Parathyroid adenoma (tissue), 2 donors: ENCODE measurements at regions not wholly inside any gene's neighbourhood (a gene's known extent, or its start where the extent isn't known, plus 50 kb on each side); places are given as distances from the start of the nearest gene placed in this dataset.

Experiments used
- H2AFZ ChIP-seq: fragments of 300-600 bp; sonication (generic); one replicate; pipeline ENCODE4 v1.7.0; 2017; ENCODE audit warnings: antibody characterized with exemption, mild to moderate bottlenecking
- H3K27ac ChIP-seq: fragments of 300-600 bp; sonication (generic); one replicate; pipeline ENCODE4 v1.7.0; 2017
- H3K27me3 ChIP-seq: fragments of 300-600 bp; sonication (generic); one replicate; pipeline ENCODE4 v1.7.0; 2017; ENCODE audit warnings: low read length; ENCODE audit not compliant: control insufficient read depth, insufficient read depth
- H3K36me3 ChIP-seq: fragments of 300-600 bp; sonication (generic); one replicate; pipeline ENCODE4 v1.7.0; 2017; ENCODE audit warnings: low read length; ENCODE audit not compliant: control insufficient read depth, insufficient read depth
- H3K4me1 ChIP-seq: fragments of 300-600 bp; sonication (generic); one replicate; pipeline ENCODE4 v1.7.0; 2017; ENCODE audit warnings: control low read depth
- H3K4me2 ChIP-seq: fragments of 300-600 bp; sonication (generic); one replicate; pipeline ENCODE4 v1.7.0; 2017; ENCODE audit warnings: low read length
- H3K4me3 ChIP-seq: fragments of 300-600 bp; sonication (generic); one replicate; pipeline ENCODE4 v1.7.0; 2017; ENCODE audit warnings: low read depth, low read length
- H3K79me2 ChIP-seq: fragments of 300-600 bp; sonication (generic); one replicate; pipeline ENCODE4 v1.7.0; 2017; ENCODE audit warnings: control low read depth
- H3K9ac ChIP-seq: fragments of 300-600 bp; sonication (generic); one replicate; pipeline ENCODE4 v1.7.0; 2017; ENCODE audit warnings: mild to moderate bottlenecking
- H3K9me3 ChIP-seq: fragments of 300-600 bp; sonication (generic); one replicate; pipeline ENCODE4 v1.7.0; 2017; ENCODE audit warnings: low read length; ENCODE audit not compliant: control insufficient read depth
- CTCF ChIP-seq: fragments of 300-600 bp; sonication (generic); IDR thresholded peaks from one replicate; pipeline ENCODE4 v1.7.0; 2017; ENCODE audit warnings: antibody characterized with exemption, mild to moderate bottlenecking
- donor health status: primary hyperparathyroidism.

- H3K4me3 ChIP-seq, result no peak overlapping the region
- H2AFZ ChIP-seq, result no peak overlapping the region
- no peaks in the 10 kb centered on the region for H3K36me3 ChIP-seq
- H3K27ac ChIP-seq, result no peak overlapping the region
- H3K79me2 ChIP-seq, result no peaks in the 10 kb centered on the region
- peaks cover 37% of the 10 kb centered on the region for H3K4me1 ChIP-seq
- H3K4me2 ChIP-seq, result no peak overlapping the region
- H3K9ac ChIP-seq, result no peak overlapping the region
- no peaks in the 10 kb centered on the region for H3K27me3 ChIP-seq
- no peaks in the 10 kb centered on the region for H3K9me3 ChIP-seq
- peak; percentile 49 for TF ChIP-seq CTCF
Observed at GRCh38 chr5:9851458-9851857, 221.3 kb upstream of the TAS2R1 start.

- H3K4me1 ChIP-seq, result peaks cover 27% of the 10 kb centered on the region
- H3K27me3 ChIP-seq, result no peaks in the 10 kb centered on the region
- H3K79me2 ChIP-seq, result no peaks in the 10 kb centered on the region
- no peak overlapping the region for H3K27ac ChIP-seq
- H3K4me2 ChIP-seq, result no peak overlapping the region
- H2AFZ ChIP-seq, result no peak overlapping the region
- no peak overlapping the region for H3K9ac ChIP-seq
- TF ChIP-seq CTCF, result no peak
- no peak overlapping the region for H3K4me3 ChIP-seq
- no peaks in the 10 kb centered on the region for H3K36me3 ChIP-seq
- no peaks in the 10 kb centered on the region for H3K9me3 ChIP-seq
Observed at GRCh38 chr5:9850456-9850855, 220.3 kb upstream of the TAS2R1 start.

GRCh38 chr5:9847631-9848030 is 217.5 kb upstream of the TAS2R1 start:
- H3K36me3 ChIP-seq, result no peaks in the 10 kb centered on the region
- H3K27ac ChIP-seq, result no peak overlapping the region
- H3K4me3 ChIP-seq, result no peak overlapping the region
- no peaks in the 10 kb centered on the region for H3K9me3 ChIP-seq
- TF ChIP-seq CTCF, result no peak
- H3K4me1 ChIP-seq, result no peaks in the 10 kb centered on the region
- H2AFZ ChIP-seq, result no peak overlapping the region
- H3K4me2 ChIP-seq, result no peak overlapping the region
- no peaks in the 10 kb centered on the region for H3K27me3 ChIP-seq
- no peak overlapping the region for H3K9ac ChIP-seq
- no peaks in the 10 kb centered on the region for H3K79me2 ChIP-seq

- Histone ChIP-seq H3K9ac (no peak overlapping the region), H3K4me1 (no peaks in the 10 kb centered on the region), H3K4me3 (no peak overlapping the region), H3K9me3 (no peaks in the 10 kb centered on the region), H3K4me2 (no peak overlapping the region), H3K36me3 (no peaks in the 10 kb centered on the region), H3K27me3 (no peaks in the 10 kb centered on the region), H2AFZ (no peak overlapping the region), H3K79me2 (no peaks in the 10 kb centered on the region), H3K27ac (no peak overlapping the region)
- no peak for TF ChIP-seq CTCF
Observed at GRCh38 chr5:9845185-9845584, 215.0 kb upstream of the TAS2R1 start.

- H3K27me3 ChIP-seq, result no peaks in the 10 kb centered on the region
- H3K9ac ChIP-seq, result no peak overlapping the region
- no peaks in the 10 kb centered on the region for H3K9me3 ChIP-seq
- H3K4me2 ChIP-seq, result no peak overlapping the region
- no peak overlapping the region for H3K27ac ChIP-seq
- no peak overlapping the region for H3K4me3 ChIP-seq
- peaks cover 2% of the 10 kb centered on the region for H3K4me1 ChIP-seq
- H2AFZ ChIP-seq, result no peak overlapping the region
- TF ChIP-seq CTCF, result no peak
- no peaks in the 10 kb centered on the region for H3K36me3 ChIP-seq
- no peaks in the 10 kb centered on the region for H3K79me2 ChIP-seq
Observed at GRCh38 chr5:9841516-9842170, 211.5 kb upstream of the TAS2R1 start.
